COLO668 (cell line): ENCODE measurements at regions not wholly inside any gene's neighbourhood (a gene's known extent, or its start where the extent isn't known, plus 50 kb on each side); places are given as distances from the start of the nearest gene placed in this dataset.

Source experiments
- DNase-seq: peaks from one replicate; lab custom pipeline; 2025; ENCODE audit not compliant: unreplicated experiment; lab: John Stamatoyannopoulos, UW

DNA sequence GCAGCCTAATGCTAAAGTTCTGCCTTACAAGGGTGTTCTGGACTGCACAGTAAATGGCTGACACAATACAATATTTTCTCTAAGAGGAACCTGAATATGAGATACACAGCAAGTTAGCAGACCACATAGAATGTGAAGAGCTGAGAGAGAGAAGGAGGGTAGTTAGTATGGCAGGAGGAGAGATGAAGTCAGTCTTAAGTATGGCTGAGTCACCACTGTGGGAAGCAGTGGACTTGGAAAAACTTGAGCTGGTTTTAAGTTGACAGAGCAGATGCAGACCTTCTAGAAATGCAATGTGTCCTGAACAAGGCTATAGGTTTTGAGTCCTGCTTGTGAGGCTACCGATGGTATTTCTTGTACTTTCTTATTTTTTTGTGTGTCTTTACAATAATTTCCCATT, 172.5 kb downstream of the SH2D1A start:
- DNase-seq, result no peak

DNA sequence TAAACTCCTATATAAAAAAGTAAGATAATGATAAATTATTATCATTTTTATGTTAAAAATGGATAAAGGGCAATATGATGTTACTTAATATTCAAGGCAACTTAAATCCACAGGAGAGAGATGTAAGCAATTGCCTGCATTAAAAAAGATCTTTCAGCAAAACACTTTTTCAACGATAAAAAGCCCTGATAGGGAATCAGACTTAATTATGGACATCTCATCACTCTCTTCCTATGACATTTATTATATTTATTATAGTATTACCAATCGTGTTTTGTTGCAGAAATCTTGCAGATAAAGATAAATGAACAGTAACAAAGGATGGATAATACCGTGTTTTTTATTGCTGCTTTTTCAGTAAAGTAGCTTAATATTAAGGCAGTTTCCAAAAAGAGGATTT, 178.5 kb downstream of the SH2D1A start:
- DNase-seq, result no peak

DNA sequence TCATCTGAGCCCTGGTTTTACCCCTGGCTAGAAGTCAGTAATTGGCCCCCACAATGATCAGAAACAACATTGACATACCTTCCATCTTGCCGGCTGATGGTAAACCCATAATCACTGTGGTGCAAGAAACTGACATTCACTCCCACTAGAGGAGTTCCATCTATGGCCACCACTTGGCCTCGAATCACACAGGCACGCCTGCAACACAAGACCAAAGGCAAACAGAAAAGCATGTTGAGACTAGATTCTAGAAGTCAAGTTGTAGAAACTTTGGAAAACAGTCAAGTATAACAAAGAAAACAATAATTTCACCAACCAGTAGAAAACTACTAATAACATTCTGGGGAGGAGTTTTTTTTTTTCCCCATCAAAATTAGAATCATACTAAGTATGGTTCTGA, 183.4 kb downstream of the SH2D1A start:
- no peak for DNase-seq

DNA sequence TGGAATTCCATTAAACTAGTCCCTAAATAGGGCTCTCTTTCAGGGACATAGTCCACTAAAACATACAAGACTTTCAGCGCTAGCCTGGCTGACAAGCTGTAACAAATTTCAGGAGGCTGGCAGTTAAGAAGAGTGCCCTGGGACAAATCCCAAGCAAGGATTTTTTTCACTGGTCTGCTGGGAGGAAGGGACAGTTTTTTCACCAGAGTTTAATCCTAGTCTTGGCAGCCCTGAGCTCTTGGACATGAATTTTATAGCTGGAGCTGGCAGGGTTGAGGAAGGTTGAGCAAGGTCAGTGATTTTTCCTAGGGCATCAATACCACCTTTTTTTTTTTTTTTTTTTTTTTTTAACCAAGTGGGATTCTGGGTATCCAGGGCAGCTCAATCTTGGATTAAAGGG, 184.4 kb downstream of the SH2D1A start:
- no peak for DNase-seq

DNA sequence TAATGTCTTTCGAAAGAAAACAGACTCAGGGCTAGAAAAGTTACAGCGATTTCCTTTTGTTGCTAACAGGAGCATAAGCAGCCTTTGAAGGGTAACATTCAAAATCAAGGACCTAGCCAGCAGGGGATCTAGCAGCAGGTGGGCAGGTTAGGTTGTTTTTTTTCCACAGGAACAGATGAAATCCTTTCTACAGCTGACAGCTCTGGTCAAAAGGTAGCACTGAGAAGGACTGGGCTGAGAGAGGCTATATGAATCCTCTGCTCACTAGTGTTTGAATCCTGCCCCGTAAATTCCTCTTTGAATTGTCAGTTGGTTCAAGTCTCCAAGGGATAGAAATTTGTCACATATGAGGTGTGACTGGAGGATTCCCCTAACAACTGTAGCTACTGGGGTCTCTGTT, 188.2 kb downstream of the SH2D1A start:
- no peak for DNase-seq

DNA sequence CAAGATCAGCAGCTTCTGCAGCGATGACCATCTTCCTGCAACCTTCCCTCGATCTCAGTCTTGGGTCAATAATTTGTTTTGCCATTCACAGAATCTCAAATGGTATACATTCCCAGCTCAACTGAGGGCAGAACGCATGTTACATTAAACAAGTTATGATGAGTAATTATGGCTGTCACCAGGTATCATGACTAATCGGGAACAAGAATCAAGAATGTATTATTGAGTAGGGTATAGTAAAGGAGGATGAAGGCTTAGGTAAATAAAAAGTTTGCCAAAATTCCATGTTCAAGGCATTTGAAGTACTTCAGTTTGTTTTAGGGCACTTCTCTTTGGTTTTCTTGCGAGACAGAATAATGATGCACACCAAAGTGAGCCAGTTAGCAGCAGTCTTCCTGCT, 194.1 kb downstream of the SH2D1A start:
- no peak for DNase-seq

DNA sequence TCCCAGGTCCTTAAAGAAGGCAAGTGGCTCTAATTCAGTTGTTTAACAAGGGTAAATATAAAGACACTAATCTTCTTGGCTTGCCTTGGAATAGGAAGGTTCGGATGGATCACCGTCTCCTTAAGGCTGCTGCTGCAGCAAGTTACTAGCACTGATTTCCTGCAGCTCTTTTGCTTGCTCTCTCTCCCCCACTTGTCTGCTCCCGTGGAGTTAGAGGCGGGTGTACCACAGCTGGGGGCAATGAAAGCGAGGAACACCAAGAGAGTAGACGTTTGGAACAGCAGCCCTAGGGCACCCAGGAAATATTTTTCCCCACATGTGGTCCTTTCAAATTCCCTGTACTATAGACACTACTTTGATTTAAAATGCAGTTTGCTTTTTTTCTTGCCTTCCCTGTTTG, 202.2 kb downstream of the SH2D1A start:
- DNase-seq, result no peak

DNA sequence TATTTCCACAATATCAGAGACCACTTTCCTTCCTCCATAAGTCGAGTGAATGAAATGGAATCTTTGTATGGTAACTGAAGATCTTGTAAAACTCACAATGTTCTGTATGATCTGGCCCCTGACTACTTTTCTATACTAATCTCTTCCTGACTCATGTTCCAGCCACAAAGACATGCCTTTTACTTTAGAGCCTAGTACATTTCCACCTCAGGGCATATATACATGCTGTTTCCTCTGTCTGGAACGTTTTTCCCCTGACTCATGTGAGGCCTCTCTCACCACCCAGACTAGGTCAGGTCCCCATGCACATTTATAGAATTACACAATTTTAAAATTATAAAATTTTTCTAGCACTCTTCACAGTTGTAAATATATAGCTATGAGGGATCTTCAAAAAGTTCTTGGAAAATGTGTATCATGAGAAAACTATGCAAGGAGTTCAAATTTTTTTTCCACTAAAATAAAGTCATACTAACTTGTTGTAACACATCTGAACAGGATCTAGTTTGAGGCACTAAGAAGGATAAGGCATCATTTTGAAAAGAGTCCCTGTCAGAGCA, 208.8 kb downstream of the SH2D1A start:
- DNase-seq, result no peak

DNA sequence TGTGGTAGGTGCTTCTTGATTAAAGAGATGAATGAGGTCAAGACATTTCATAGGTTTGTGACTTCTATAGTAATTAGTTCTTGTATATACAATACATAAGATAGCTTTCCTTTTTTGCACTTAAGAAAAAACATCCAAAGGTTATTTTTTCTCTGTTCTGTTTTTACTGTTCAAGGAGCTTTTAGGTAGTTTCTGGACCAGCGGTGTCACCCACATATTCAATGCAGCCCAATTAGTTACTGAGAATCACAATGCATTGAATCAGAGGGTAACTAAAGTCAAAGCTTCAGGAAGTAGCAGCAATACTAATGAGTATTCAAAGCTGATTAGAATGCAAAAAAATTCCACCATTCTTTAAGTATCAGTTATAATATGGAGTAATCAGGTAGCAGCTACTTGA, 211.6 kb downstream of the SH2D1A start:
- DNase-seq, result no peak

DNA sequence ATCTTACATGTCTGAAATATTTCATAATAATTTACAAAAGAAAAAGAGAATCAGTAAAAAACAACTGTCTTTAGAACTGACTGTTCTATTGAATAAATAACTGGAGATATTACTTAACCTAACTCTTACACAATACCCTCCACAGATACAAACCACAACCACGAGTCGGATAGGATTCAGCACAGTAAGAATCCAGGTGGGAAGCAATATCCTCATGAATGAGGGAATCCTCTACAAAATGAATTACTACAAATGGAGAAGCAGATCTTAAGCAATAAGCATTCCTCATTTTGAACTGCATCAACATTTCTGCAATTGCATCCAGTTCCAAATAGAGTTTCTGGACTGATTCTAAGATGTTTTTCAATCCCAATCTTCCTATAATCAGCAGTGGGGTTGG, 227.1 kb downstream of the SH2D1A start:
- DNase-seq, result no peak

DNA sequence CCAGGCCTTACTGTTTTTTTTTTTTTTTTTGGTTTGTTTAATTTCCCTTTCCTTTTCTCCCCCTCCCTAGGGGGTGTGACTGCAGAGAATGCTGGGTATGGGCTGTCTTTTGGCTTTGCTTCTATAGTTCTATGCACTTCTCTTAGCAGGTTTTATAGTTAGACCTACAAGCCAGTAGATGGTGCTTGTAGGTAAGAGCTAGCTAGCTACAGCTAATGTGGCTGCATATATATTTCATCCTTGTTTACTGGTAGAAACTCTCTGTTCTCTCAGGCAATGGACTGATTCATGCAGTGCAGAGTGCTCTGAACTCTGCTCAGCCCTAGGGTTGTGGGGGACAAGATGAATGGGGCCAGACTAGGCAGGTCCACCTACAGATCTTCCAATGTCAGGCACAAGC, 246.4 kb downstream of the SH2D1A start:
- DNase-seq, result no peak

DNA sequence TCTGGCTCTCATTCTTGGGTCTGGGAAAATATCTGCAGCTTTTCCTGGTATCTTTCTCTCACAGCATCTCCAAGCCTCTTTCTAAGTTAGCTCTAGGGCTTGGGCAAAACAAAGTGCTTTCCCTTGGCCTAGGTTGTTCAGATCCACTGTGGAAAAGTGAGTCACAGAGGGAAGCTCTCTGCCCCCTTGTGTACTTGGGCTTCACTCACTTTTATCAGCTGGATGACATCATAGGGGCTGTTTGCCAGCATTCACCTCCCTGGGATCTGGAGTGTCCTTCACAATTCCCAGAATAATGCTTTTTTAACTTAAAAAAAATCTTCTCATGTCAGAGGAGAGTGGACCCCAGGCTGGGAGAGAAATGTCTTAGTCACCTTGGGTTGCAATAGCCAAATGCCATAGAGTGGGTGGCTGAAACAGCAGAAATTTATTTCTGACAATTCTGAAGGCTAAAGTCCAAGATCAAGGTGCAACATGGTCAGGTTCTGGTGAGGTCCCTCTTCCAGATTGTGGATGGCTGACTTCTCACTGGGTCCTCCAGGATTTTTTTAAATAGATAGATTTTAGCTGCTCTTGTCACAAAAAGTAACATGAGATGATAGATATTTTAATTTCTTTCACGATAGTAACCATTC, 247.8 kb downstream of the SH2D1A start:
- peak; percentile 39 for DNase-seq

DNA sequence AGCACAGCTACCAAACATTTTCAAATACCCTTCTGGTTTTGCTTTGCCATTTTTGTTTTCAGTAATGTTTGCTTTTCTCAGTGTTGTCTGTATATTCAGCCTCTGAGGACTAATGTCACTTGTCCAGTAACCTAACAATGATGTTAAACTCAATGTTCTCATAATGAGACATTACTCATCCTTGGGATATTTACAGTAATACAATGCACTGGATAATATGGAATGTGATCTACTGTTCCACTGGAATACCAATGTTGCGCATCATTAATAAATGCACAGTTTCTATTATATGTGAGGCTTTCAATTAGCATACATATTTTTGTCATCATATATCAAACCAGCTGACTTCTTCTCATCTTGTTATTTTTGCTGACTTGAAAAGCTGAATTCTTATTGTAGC, 259.1 kb downstream of the SH2D1A start:
- no peak for DNase-seq

DNA sequence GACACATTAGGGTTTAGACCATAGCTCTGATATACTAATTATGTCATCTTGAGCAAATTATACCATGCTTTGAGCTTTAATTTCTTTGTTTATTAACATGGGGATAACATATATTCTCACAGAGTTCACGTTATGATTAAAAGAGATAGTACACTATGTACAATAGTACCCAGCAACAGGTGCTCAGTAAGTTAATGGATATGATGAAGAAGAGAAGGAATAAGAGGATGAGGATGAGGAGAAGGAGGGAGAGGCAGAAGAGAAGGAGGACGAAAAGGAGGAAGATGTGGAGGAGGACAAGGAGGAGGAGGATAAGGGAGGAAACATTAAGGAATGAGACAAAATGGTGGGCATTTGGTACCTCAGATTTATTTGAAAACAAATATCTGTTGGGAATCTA, 260.4 kb downstream of the SH2D1A start:
- DNase-seq, result no peak

DNA sequence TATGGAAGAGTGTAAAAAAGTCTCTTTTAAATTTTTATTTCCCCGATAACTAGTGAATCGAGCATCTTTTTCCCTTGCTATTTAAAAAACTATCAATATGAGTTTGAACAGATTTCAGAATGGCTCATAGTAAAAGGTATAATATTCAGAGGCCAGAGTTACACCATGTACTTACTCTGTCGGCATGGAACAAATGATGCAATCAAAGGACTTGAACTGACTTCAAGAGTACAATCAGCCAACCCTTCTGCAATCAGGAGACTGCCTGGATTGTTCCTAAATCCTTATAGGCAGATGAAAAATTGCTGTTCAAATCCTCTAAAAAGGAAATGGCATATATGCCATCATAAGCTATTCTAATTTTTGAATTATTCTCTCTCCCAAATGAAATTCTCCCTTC, 273.3 kb downstream of the SH2D1A start:
- no peak for DNase-seq

DNA sequence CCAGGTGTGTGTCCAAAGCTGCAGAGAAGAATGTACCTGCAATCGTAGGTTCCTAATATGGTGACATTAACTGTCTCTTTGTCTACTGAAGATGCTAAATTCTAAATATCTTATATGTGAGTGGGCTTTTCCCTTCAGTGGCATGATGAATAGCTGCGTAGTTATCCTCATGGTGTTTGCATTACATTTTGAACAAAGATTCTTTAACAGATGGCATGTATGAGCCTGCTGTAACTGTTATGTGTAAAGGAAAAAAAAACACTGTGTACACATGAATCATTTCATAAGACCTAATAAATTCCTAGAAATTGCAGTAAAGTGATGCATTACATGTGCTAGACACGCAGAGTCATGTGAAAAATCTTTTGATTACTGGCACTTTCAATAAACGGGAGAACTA, 288.0 kb downstream of the SH2D1A start:
- no peak for DNase-seq

DNA sequence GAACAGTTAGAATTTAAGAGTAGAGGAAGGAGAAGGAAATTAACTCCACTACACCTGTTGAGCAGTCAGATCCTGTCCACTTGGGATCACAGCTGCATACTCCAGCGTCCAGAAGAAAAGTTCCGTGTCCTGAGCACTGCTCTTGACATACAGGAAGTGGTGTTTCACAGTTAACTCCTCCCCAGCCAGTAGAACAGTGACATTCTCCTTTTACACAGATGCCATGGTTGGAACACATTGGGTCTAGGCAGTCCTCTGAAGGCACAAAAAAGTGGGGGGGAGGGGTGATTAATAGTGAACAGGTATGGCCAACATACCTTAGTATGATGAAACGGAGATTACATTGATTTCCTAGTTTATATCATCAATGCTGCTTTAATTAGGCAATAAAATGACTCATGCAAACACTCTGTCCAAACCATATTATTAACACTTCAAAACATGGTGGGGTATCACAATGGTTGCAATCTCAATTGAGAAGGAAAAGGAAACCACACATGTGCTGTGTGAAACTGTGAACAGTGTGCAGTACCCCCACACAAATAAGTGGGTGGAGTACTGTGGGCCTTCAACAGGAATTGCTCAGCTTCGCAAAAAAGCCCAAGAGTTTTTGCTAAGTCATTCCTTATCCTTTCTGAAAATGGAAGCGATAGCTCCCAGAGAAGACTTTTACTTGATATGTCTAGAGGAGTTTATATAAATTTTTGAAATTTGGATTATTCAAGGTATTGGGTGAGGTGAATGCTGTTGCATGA, 295.6 kb downstream of the SH2D1A start:
- no peak for DNase-seq

DNA sequence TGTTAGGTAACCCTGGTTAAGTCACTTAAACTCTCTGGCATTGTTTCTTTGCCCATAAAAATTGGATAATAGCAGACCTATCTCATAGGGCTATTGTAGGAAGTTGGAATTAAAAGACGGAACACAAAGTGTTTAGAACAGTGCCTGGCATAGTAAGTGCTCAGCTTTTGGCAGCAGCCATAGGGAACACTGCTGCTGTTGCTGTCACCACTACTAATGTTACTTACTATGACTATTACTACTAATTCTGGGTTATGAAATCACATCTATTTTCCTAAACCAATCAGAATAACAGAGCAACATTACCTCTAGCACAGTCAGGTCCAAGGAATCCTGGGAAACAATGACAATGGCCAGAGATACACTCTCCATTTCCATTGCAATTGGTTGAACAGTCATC, 300.0 kb downstream of the SH2D1A start:
- DNase-seq, result no peak

DNA sequence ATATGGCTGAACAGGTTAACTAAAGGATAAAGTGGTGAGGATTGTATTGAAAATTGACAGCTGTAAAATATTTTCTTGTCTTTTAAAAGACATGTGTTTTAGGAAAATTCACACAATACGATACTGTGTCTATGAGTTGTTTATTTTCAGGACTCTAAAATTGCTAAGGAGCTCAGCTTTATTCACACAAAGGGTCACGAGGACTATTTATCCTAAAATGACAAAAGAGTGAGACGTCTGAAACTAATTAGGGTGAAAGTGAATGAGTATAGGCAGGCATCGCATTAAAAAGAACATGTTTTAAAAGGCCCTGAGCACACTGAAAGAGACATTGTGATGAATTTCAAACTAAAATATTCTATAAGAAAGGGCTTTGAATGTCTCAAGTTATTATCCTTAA, 304.7 kb downstream of the SH2D1A start:
- no peak for DNase-seq

DNA sequence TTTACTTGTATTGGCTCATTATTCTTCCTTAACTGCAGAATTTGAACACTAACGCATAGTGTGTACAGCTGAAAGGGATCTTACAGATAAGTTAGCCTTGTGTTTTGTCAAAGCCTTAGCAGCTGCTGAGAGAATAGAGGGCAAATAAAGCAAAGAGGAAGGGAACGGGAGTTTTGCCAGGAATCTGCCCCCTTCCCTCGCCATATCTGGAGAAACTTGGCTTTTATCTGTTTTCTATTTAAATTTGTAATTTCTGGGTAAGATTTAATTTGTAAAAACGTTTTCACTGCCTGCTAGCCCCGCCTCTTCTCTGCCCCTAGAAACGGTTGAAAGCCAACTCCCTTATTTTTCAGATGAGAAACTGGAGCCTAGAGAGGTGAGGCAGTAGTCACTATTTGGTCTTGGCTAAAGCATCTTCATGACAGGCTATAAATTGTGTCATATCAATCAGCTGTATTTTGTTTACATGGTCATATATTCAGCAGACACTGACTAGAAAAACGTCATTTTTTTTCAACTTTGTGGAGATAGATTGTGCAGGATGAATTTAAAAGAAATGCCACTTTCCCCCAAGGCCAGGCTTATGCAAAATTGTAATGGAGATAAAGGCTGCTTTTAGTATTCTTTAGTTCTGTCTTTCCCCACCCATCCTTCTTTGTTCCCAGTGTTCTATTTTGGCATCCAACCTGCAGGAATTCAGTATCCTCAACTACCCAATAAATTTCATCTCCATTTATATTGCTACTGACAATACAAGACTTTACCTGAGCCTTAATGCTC, 319.4 kb downstream of the SH2D1A start:
- DNase-seq, result no peak

DNA sequence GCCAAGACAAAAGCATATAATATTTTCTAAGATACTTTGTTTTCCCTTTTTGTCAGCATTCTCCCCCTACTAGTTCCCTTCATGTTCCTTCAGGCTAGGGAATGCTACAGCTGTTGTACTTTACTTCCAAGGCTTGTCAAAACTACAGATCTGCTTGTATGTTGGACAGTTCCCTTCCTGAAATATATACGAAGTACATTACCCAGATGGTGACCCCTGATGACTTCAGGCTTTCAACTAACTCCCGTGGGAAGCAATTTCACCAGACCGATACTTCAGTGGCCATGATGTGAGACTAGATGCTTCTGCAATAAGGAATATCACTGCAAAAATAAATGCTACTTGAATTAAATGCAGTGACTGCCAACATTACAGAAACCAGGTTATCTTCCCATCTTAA, 332.8 kb downstream of the SH2D1A start:
- no peak for DNase-seq

DNA sequence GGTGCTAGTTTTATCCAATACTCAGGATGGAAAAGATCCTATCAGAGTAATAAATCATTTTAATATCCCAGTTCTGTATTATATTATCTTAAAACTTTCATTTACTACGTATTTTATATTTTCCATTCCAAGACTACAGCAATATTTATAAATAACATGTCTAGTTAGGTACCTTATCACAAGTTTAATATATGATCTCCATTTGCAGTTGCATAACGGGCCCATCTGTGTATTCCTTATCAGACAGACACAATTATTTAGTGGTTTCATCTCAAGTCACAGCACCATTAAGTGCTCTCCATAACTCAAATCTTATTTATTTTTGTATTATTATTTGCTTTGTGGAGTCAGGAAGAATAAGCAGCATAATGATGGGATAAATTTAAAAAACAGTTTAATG, 333.9 kb downstream of the SH2D1A start:
- no peak for DNase-seq
